Keratinocyte (primary cell): ENCODE measurements at regions not wholly inside any gene's neighbourhood (a gene's known extent, or its start where the extent isn't known, plus 50 kb on each side); places are given as distances from the start of the nearest gene placed in this dataset.

Experiments
- DNase-seq: peaks from one replicate; pipeline ENCODE4 v3.0.0-alpha.2; 2011; ENCODE audit warnings: low read depth, missing footprints, low spot score
- FAIRE-seq: peaks from 2 replicates; lab custom pipeline; 2011; peaks lifted over from hg19 to GRCh38; lab: Jason Lieb, UNC
- H2AFZ ChIP-seq: 2 replicates; pipeline ENCODE4 v1.6.0; 2012; ENCODE audit warnings: low read length, control low read depth, inconsistent platforms; ENCODE audit not compliant: control insufficient read depth
- H3K27ac ChIP-seq: 2 replicates; pipeline ENCODE4 v1.5.1; 2011; ENCODE audit warnings: low read length; ENCODE audit not compliant: control insufficient read depth, insufficient read depth
- H3K27me3 ChIP-seq: 3 replicates; pipeline ENCODE4 v1.6.0; 2011; ENCODE audit warnings: low read length; ENCODE audit not compliant: control insufficient read depth, insufficient read depth; ENCODE audit errors: extremely low read depth
- H3K36me3 ChIP-seq, 2 experiments: 2 replicates in 1 of 2; 3 replicates in 1 of 2; pipeline ENCODE4 v1.5.1; 2011; ENCODE audit warnings: low read length in 2 of 2, mild to moderate bottlenecking in 1 of 2; ENCODE audit not compliant: control insufficient read depth in 2 of 2, insufficient read depth in 2 of 2; ENCODE audit errors: extremely low read depth in 1 of 2
- H3K4me1 ChIP-seq: 3 replicates; pipeline ENCODE4 v1.5.1; 2011; ENCODE audit warnings: low read length; ENCODE audit not compliant: control insufficient read depth, insufficient read depth; ENCODE audit errors: extremely low read depth
- H3K4me2 ChIP-seq: 3 replicates; pipeline ENCODE4 v1.6.0; 2011; ENCODE audit warnings: low read depth, low read length; ENCODE audit not compliant: control insufficient read depth, insufficient read depth; ENCODE audit errors: extremely low read depth
- H3K4me3 ChIP-seq, 3 experiments: fragments of 200-600 bp in 1 of 3; sonication (generic) in 1 of 3; 2 replicates in 2 of 3; 3 replicates in 1 of 3; pipeline ENCODE4 v1.5.1; 2011 to 2016; ENCODE audit warnings: low read length in 3 of 3, mild to moderate bottlenecking in 3 of 3, control low read depth in 2 of 3, inconsistent platforms in 1 of 3, low read depth in 1 of 3, mixed read lengths in 1 of 3, mixed run types in 1 of 3, moderate library complexity in 1 of 3; ENCODE audit not compliant: control insufficient read depth in 2 of 3, insufficient read depth in 2 of 3; ENCODE audit errors: extremely low read depth in 1 of 3
- H3K79me2 ChIP-seq: 2 replicates; pipeline ENCODE4 v1.6.0; 2012; ENCODE audit warnings: low read length; ENCODE audit not compliant: control insufficient read depth, insufficient read depth
- H3K9ac ChIP-seq: 3 replicates; pipeline ENCODE4 v1.6.0; 2011; ENCODE audit warnings: low read length; ENCODE audit not compliant: control insufficient read depth, insufficient read depth; ENCODE audit errors: extremely low read depth
- H3K9me1 ChIP-seq: 3 replicates; pipeline ENCODE4 v1.6.0; 2011; ENCODE audit warnings: low read length; ENCODE audit not compliant: control insufficient read depth, insufficient read depth; ENCODE audit errors: extremely low read depth
- H3K9me3 ChIP-seq: 2 replicates; pipeline ENCODE4 v1.5.1; 2012; ENCODE audit warnings: low read depth, low read length; ENCODE audit not compliant: control insufficient read depth
- H4K20me1 ChIP-seq: 3 replicates; pipeline ENCODE4 v1.6.0; 2011; ENCODE audit warnings: low read length; ENCODE audit not compliant: control insufficient read depth, insufficient read depth; ENCODE audit errors: extremely low read depth
- CTCF ChIP-seq, 3 experiments: IDR thresholded peaks in 1 of 3; conservative IDR thresholded peaks in 1 of 3; optimal IDR thresholded peaks in 1 of 3; 2 replicates in 2 of 3; 3 replicates in 1 of 3; pipeline versions ENCODE3 to v1.5.1; 2011; ENCODE audit warnings: low read length in 3 of 3, mild to moderate bottlenecking in 3 of 3, moderate library complexity in 2 of 3, control low read depth in 1 of 3, inconsistent platforms in 1 of 3; ENCODE audit not compliant: insufficient read depth in 2 of 3; ENCODE audit errors: extremely low read depth in 1 of 3
- EZH2 ChIP-seq: IDR thresholded peaks from one replicate; pipeline ENCODE4 v1.6.1; 2012; ENCODE audit warnings: inconsistent platforms, mild to moderate bottlenecking, low read length, moderate library complexity
- dilution Hi-C: fragments of 300-500 bp; cut with MboI; formaldehyde crosslinking; loops from one replicate; pipeline ENCODE4 v1.7.0; 2020; ENCODE audit warnings: low sequenced_read_pairs; ENCODE audit not compliant: extremely low pct_ligation_motif_present

- H3K9me1 ChIP-seq = no peaks in the 10 kb centered on the region
- H3K9me3 ChIP-seq = no peaks in the 10 kb centered on the region
- no peaks in the 10 kb centered on the region for H3K79me2 ChIP-seq
- H3K36me3 ChIP-seq = no peaks in the 10 kb centered on the region
- no peak for DNase-seq
- TF ChIP-seq EZH2 = no peak
- no peak for TF ChIP-seq CTCF (optimal IDR thresholded peaks at IDR 0.05 in 1 of 3, IDR thresholded peaks at IDR 0.05 in 1 of 3, conservative IDR thresholded peaks at IDR 0.05 in 1 of 3; ENCODE audit: extremely low read depth in 1 of 3, insufficient read depth in 2 of 3, low read length in 3 of 3)
- no peak overlapping the region for H2AFZ ChIP-seq
- H3K4me3 ChIP-seq = no peak overlapping the region
- H3K27me3 ChIP-seq = no peaks in the 10 kb centered on the region
- H3K4me2 ChIP-seq = no peak overlapping the region
- H3K27ac ChIP-seq = no peak overlapping the region
- dilution Hi-C loops = no loop called here
- H4K20me1 ChIP-seq = no peaks in the 10 kb centered on the region
- no peaks in the 10 kb centered on the region for H3K4me1 ChIP-seq
- no peak for FAIRE-seq
- no peak overlapping the region for H3K9ac ChIP-seq
Measured at GRCh38 chr6:105869835-105870440, 216.2 kb upstream of the PRDM1 start.

- FAIRE-seq = no peak
- TF ChIP-seq EZH2 (no peak), CTCF (optimal IDR thresholded peaks at IDR 0.05 in 1 of 3, IDR thresholded peaks at IDR 0.05 in 1 of 3, conservative IDR thresholded peaks at IDR 0.05 in 1 of 3; ENCODE audit: extremely low read depth in 1 of 3, insufficient read depth in 2 of 3, low read length in 3 of 3) (no peak)
Measured at GRCh38 chr6:105868823-105869460, 217.2 kb upstream of the PRDM1 start.

More at GRCh38 chr6:105868823-105869460, 217.2 kb upstream of the PRDM1 start:
- Histone ChIP-seq H3K27me3 (no peaks in the 10 kb centered on the region), H3K9me1 (no peaks in the 10 kb centered on the region), H3K9me3 (no peaks in the 10 kb centered on the region), H3K4me3 (no peak overlapping the region), H3K79me2 (no peaks in the 10 kb centered on the region), H3K4me2 (no peak overlapping the region), H4K20me1 (no peaks in the 10 kb centered on the region), H3K4me1 (no peaks in the 10 kb centered on the region), H3K9ac (no peak overlapping the region), H2AFZ (no peak overlapping the region), H3K36me3 (no peaks in the 10 kb centered on the region), H3K27ac (no peak overlapping the region)
- dilution Hi-C loops = no loop called here
- no peak for DNase-seq
